ENCODE measurements at regions not wholly inside any gene's neighbourhood (a gene's known extent, or its start where the extent isn't known, plus 50 kb on each side); places are given as distances from the start of the nearest gene placed in this dataset.
"Not testable (repeated sequence)": the region's sequence is repeated elsewhere in the genome, so short reads cannot be mapped to it uniquely, and the experiment has no call there.

DNA sequence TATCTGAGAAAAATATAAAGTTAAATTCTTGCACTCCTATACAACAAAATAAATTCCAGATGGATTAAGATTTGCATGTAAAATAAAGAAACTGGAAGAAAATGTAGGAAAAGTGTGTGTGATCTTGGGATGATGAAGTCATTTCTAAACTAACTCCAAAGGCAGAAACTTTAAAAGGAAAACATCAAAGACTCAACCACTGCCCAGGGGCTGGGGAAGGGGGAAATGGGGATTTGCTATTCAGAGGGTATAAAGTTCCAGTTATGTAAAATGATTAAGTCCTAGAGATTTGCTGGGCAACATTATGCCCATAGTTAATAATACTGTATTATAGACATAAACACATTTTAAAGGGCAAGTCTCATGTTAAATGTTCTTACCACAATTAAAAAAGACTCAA lies 254.5 kb downstream of the DEPDC1B start:
- DNase-seq (ENCODE audit: low read depth, low spot score): no peak

DNA sequence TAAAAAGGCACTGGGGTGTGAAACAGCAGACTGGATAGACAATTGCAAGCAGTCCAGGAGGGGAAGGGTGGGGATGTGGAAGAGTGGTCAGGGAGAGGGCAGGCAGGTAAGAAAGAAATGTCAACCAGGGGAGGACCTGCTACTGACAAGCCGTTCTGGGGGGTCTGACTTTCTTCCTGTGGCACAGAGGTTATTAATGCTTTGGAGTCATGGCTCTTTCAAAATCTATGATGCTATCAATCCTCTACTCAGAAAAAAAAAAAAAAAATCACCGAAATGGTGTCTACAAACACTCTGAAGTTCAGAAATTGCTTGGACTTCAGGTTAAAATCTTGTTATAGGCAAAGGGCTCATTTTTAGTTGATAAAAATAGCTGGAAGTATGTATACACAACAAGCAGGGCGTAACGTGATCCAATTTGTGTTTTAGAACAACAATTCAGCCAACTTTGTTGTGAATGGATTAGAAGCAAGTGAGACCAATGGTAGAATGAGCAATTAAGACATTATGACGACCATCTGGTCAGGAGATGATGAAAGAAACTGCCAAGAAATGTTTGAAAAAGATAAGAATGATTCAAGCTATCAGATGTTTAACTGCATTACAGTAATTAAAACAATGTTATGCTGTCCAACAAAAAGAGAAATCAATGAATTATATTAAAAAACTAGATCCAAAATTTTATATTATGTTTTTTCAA lies 255.2 kb downstream of the DEPDC1B start:
- DNase-seq (ENCODE audit: low read depth, low spot score): no peak

DNA sequence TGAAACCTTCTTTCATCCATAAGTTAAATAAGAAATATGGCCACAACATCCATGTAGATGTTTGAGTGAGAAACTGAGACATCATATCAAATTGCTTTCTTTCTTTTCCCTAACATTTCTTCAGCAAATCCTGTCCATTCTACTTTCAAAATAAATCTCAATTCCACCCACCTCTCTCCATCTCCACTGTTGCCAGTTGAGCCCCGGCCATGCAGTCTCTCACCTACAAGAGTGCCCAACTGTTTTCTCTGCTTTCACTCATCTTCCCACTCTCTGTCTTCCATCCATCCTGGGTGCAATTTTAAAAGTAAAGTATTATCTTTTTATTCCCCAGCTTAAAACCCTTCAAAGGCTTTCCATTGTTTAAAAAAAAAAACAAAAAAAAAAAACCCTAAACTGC lies 260.4 kb downstream of the DEPDC1B start:
- DNase-seq (ENCODE audit: low read depth, low spot score): no peak

DNA sequence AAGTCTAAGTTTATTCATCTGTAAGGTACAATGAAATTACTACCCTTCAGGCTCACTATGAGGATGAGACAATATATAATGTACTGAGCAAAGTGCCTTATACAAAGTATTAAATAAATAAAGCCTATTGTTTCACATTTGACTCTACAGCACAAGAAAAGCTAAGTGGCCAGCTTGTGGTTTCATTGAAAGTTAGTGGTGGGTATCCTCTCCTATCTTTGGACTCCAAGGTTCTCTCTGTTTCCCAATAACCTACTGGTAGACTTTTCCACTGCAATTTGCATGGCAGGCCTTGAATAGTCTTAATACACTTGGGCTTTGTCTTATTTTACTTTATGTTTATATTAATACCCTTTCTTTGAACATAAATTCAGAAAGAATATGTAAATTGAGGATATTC lies 262.7 kb downstream of the DEPDC1B start:
- no peak for DNase-seq (ENCODE audit: low read depth, low spot score)

DNA sequence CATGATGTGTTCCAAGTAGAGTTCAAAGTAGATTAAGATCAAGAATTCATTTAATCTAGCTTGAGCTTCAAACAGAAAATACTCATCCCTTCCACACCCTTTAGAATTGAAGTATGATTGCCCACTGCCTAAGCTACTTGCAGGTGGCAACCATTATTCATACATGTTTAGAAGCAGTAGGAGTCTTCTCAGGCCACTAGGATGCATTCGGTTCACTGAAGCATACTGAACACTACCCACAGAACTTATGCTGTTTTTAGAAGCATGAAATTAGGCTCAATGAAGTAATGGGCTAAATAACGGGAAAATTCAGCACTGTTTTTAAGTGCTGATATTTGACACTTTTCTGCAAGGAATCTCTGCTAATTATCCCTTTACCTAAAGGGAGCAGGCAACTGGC lies 263.4 kb downstream of the DEPDC1B start:
- no peak for DNase-seq (ENCODE audit: low read depth, low spot score)

DNA sequence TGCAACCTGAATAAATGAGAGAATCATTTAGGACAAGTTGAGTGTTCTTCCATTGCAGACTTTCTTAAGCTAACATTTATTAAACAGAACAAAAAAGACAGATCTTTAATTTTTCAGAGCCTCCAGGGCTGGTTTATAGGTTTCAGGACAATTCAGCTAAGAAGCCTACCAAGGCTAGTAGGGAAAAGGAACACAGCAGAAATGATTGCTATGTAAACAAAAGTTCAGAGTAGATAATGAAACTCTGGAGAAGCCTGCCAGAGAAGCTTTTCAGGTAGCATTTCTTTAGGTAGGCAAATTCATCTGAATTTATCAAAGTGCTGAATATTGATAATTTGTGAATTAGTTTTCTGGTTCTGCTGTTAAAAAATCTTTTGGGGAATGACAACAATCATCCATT lies 264.2 kb downstream of the DEPDC1B start:
- DNase-seq (ENCODE audit: low read depth, low spot score): no peak

DNA sequence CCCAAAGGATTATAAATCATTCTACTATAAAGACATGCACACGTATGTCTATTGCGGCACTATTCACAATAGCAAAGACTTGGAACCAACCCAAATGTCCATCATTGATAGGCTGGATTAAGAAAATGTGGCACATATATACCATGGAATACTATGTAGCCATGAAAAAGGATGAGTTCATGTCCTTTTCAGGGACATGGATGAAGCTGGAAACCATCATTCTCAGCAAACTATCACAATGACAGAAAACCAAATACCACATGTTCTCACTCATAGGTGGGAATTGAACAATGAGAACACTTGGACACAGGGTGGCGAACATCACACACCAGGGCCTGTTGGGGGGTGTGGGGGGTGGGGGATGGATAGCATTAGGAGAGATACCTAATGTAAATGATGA lies 273.8 kb downstream of the DEPDC1B start:
- DNase-seq (ENCODE audit: low read depth, low spot score): not testable (repeated sequence)

DNA sequence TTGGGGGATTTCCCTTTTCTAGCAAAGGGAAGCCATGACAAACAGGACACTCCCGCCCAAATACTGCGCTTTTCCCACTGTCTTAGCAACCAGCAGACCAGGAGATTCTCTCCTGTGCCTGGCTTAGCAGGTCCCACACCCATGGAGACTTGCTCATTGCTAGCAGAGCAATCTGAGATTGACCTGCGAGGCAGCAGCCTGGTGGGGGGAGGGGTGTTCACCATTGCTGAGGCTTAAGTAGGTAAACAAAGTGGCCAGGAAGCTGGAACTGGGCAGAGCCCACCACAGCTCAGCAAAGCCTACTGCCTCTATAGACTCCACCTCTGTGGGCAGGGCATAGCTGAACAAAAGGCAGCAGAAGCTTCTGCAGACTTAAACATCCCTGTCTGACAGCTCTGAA lies 279.2 kb downstream of the DEPDC1B start:
- DNase-seq (ENCODE audit: low read depth, low spot score): not testable (repeated sequence)

DNA sequence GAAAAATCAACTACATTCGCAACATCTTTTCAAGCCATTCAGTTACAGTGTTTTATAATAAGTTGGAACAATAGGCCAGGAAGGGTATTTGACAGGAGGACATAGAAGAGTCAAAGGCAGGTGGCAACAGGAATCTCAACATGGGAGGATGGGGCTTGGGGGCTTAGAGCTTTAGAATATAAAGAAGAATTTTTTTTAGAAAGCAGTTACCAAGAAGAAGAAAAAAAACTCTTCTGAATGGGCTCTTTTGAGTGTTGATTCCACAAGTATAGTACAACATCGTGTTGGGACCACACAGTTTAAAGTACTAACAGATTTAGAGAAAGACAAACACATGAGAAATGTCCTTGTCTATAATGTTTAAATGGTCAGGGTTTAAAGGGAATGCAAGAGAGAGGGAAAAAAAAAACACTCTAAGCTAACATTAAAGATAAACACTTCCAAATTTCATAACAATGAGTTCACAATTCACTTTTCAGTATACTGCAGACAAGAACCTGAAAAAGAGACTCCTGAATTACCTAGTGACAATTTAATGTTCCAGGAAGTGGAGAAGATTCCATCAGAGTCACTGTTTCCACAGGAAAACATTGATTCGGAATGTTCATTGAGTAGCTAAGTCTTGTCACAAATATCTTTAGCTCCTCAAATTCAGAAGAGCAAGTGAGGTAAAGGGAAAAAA lies 282.3 kb downstream of the DEPDC1B start:
- no peak for DNase-seq (ENCODE audit: low read depth, low spot score)

DNA sequence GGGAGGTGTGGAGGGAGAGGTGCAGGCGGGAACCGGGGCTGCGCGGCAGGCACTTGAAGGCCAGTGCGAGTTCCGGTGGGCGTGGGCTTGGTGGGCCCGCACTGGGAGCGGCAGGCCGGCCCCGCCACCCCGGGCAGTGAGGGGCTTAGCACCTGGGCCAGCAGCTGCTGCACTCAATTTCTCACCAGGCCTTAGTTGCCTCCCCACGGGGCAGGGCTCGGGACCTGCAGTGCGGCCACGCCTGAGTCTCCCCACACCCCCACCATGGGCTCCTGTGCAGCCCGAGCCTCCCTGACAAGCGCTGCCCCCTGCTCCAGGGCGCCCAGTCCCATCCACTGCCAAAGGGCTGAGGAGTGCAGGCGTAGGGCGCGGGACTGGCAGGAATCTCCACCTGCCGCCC lies 284.5 kb downstream of the DEPDC1B start:
- no peak for DNase-seq (ENCODE audit: low read depth, low spot score)

DNA sequence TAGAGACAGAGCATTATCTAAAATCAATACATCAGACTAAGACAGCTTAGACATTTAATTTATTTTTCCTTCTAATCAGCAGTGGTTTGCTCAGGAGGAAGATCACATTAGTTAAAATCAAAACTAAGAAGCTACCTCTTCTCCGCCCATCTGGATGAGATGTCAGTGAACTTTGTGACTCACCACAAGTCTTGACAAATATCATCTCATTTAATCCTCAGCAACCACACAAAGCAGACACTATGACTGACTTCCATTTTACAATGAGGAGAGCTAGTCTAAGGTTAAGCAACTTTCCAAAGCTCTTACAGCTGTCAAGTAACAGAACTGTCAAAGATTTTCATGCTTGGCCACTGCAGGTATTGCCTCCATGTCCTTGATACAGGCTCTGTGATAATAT lies 289.5 kb downstream of the DEPDC1B start:
- DNase-seq (ENCODE audit: low read depth, low spot score): no peak

DNA sequence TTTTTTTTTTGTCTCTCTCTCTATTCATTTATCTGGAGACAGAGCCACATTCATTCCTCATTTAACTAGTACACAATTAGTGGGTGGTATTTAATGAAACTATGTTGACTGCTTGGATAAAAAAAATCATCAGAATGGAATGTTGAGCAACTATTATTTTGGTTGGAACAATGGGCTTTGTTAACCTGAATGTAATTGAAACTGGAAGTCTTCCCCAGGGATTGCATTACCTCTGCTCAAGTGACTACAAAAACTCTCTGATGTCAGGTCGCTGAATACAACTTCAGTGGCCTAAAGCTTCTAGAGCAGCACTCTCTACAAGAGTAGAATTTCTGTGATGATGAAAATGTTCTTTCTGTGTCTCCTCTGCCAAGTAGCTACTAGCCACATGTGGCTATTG lies 295.8 kb downstream of the DEPDC1B start:
- no peak for DNase-seq (ENCODE audit: low read depth, low spot score)

DNA sequence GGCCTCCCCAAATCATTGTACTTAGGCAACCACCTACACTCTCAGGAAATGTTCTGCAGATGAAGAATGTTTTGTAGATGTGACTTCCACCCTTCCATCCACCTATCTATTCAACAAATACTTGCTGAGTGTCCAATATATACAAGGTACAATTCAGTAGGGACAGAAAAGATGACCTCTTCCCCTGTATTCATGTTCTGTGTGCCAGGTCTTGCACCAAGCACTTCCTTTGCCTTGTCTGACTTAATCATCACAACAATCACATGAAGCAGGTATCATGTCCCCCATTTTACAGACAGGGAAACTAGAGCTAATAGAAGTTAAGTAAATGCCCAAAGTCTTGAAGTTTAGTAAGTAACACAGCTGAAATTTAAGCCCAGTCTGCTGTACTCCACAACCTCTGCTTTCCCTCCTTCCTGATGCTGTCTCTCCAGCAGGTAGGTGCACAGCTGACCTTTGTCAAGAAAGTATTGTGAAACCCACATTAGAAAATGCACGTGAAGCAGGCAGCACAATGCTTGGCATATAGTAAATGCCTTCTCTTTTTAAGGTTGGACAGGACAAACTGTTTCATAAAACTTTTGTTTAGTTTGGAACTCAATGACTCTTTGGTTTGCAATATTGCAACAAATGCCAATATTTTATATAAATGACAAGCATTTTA lies 296.5 kb downstream of the DEPDC1B start:
- no peak for DNase-seq (ENCODE audit: low read depth, low spot score)

DNA sequence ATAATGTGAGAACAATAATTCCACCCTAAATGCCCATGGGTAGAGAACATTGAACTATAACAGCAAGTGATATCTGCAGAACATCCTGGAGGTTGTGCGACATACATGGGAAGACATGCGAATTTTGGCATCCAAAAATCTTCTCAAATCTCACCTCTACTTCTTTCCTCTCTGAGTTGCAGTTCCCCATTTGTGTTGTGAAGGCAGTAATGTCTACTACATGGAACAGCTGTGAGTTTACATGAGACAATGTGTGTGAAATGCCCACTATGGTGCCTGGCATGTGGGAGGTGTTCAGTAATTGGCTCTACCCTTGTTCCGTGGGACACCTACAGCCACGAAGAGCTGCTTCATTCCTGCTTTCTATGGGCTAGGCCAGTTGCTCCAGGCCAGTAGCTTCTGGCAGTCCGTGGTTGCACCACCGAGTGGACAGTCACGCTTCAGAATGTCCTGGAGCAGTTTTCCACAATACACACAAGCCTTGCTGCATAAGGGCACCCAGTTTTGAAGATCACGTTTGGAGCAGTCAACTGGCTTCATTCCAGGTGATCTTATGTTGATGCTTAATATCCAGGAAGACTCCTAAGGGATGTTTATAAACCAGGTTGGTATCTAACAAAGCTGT lies 297.7 kb downstream of the DEPDC1B start:
- DNase-seq (ENCODE audit: low read depth, low spot score): no peak

DNA sequence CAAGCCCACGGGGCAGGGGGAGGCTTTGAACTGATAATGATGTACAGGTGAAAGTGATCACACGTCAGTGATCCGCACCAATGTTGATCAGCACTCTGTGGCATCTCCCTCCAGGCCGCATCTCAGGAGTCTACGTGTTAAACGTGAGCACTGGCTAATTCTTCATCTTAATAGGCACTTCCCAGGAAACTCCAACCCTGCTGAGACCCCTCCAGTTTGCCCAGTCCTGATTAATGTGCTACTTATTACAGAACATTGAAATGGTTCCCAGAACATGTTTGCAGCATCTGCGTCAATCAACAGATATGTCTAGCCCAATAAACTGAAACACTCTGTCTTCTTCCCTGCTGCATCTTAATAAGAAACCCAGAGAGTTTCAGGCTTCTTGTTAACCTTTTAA lies 298.4 kb downstream of the DEPDC1B start:
- no peak for DNase-seq (ENCODE audit: low read depth, low spot score)

DNA sequence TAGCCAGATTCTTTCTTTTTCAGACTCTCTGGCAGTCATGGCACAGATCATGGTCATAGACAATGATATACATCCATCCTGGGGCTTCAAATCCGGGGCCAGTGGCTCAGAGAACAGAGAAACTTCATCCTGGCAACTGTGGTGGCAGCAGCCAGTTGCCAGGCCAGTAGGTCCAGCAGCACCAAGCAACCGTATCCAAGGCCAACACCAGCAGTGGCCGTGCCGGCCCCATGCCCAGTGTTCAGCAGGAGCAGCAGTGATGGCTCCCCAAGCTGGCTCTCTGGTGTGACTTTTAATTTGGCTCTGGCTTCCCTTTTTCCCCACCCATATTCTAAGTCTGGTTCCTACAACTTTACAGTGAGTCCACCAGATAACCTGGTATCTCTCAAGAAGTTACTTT lies 300.5 kb downstream of the DEPDC1B start:
- no peak for DNase-seq (ENCODE audit: low read depth, low spot score)

DNA sequence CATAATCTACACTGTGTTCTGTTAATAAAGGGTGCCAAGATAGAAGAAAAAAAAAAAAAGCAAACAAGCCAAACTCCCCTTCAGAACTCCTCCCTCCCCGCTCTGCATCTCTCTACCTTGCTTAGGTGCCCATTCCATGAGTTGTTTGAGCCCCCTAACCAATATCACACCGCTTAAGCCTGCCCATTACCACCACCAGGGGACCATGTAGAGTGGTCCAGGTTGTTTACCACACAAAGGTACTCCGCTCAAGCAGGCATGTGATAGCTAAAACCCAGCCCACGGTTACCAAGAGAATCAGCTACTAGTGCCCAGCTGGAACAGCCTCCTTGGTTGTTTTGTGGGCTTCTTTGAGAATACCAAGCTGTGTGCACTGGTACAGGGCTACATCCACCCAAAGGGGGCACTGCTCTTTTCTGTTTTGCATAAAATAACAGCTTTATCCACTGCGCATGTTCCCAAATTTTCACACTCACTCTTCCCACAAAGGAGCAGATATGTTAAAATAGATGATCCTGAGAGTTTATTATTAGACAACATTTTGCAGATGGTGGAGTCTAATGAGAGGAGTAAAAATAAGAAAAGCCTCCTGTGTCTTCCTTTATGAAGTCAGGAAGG lies 304.1 kb downstream of the DEPDC1B start:
- no peak for DNase-seq (ENCODE audit: low read depth, low spot score)

DNA sequence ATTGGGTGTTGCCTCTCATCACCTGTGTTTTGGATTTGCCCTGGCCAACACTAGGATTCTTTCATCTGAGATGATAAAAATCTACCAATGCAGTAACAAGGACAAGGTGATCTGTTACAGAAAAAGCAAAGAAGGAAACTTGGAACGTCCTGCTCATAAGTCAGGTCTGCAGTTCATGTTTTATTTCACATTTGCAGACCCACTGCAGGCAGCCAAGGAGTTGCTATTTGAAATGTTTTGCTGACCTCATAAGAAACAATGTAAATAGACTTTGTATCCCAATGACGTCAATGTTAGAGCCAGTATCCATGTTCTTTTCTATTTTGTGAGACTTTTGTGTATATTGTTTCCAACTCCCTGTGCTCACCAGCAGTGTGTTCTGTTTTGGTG lies 312.9 kb downstream of the DEPDC1B start:
- no peak for DNase-seq (ENCODE audit: low read depth, low spot score)

DNA sequence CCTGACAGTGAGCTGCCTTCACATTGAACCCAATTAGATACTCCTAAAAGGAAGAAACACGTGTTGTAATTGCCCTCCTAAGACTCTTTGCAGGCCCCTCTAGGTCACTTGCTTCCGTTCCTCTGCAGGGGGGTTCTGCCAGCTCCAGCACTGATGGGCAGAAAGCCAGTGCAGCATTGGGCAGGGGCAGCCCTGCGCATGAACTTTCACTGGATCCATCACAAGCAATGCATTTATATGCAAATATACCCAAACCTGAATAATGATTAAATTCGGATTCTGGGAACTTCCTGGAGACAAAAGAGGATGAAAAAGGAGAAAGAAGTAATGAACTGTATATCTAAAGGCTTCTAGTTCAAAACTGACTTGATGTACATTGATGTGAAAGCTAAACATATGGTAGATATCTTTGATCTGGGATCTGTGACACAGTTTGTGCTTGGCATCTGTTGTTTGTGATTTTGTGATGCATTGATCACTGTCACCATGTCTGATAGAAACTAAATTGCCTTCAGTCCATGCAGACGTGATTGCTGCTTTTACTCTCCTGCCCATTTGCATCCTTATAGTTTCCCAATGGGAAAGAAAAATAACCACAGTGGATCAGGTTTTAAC lies 313.4 kb downstream of the DEPDC1B start:
- no peak for DNase-seq (ENCODE audit: low read depth, low spot score)

DNA sequence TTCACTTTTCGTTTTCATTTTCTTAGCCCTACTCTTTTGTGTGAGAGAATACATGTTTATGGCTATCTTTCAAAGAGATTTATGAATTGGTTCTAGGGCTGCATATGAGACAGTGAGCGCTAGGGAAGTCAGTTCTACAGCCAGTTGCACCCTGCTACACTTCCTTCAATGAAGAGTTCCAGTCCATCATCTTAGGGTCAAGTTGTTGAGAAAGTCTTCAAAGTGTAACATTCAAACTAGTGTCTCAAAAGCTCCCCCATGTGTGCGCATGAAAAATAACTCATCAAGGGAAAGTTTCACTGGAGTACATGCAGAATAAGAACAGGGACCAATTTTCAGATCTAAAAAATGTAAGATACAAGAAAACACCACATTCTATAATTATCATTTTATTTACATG lies 317.2 kb downstream of the DEPDC1B start:
- DNase-seq (ENCODE audit: low read depth, low spot score): peak; percentile 10

DNA sequence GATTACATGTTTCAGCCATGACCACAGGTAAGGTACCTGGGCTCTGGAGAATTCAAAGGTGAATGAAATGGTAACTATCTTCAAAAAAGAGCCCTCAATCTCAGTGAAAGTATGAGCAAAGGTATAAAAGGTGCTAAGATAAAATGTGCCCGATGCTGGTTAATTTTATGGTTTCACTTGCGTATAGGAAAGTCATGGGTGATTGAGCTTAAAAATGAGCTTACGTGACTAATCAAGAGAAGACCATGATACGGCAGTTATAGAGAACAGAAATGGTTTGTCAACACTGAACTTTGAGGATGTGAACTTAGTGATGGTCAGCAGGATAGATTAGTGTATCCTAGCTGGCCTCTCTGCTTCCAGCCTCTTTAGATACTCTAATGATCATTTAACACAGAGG lies 320.1 kb downstream of the DEPDC1B start:
- no peak for DNase-seq (ENCODE audit: low read depth, low spot score)

DNA sequence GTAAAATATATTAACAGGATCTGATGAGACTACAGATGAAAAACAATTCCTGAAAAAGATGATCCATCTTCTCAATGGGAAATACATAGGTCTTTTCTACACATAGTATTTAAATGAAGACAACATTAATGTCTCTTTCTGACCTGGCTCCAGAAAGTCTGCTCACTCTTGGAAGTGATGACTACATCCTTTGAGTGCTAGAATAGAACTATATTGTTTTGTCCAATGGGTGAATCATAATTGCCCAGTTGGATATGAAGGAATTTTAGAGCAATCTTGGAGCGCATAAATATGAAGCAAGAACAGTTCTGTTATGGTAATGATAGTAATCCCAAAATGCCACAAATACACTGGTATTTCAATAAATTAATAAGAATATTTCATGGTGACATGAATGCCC lies 322.1 kb downstream of the DEPDC1B start:
- no peak for DNase-seq (ENCODE audit: low read depth, low spot score)
